NCI-H146 treated with DMSO at 0.1 percent for 48 hours (cell line): ENCODE measurements at regions not wholly inside any gene's neighbourhood (a gene's known extent, or its start where the extent isn't known, plus 50 kb on each side); places are given as distances from the start of the nearest gene placed in this dataset.

Source experiments
- DNase-seq: peaks from one replicate; lab custom pipeline; 2025; ENCODE audit not compliant: unreplicated experiment; lab: John Stamatoyannopoulos, UW

GRCh38 chr5:124399426-124399961 is 346.9 kb downstream of the ZNF608 start:
- no peak for DNase-seq

DNA sequence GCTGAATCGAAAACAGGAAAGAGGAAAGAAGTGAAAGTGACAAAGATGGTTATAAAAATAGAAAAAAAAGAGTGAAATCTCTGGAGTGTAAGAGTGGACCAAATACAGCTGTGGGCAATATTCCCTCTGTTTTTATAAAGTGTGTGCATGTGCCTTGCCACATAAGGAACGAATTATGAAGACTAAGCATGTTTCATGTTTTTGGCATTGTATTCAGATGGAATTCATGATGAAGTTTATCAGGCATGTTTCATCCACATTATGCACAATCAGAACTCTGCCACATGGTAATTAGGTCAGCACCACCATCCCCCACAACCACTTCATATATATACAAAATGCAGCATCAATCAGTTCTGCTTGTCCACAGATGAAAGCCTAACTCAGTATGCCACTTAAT is 348.0 kb downstream of the ZNF608 start:
- DNase-seq = no peak

DNA sequence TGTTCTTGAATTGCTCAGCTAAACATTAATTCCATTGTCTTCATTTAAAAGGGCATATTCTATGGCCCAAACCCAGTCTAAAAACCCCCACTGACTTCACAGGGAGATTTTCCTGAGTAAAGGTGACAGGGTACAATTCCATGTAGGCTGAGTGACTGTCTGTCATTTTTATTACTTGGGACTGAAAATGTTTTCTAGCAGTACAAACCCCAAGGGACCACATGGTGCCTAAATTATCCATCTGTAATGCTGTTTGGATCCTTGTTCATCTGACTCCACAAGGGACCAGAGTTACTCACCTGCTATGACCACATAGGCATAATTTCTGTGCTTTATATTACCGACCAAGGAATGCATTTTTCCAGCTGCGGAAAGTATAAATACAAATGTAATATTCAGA is 349.1 kb downstream of the ZNF608 start:
- no peak for DNase-seq

- DNase-seq = no peak
These were observed 350.5 kb downstream of the ZNF608 start for GRCh38 chr5:124395926-124396325.

GRCh38 chr5:124395287-124395686 is 351.2 kb downstream of the ZNF608 start:
- DNase-seq = peak; percentile 67

GRCh38 chr5:124394700-124395245 is 351.7 kb downstream of the ZNF608 start:
- DNase-seq = no peak

GRCh38 chr5:124393584-124394379 is 352.7 kb downstream of the ZNF608 start:
- no peak for DNase-seq

- DNase-seq = no peak
These were observed 362.7 kb downstream of the ZNF608 start for GRCh38 chr5:124383693-124384092.

DNA sequence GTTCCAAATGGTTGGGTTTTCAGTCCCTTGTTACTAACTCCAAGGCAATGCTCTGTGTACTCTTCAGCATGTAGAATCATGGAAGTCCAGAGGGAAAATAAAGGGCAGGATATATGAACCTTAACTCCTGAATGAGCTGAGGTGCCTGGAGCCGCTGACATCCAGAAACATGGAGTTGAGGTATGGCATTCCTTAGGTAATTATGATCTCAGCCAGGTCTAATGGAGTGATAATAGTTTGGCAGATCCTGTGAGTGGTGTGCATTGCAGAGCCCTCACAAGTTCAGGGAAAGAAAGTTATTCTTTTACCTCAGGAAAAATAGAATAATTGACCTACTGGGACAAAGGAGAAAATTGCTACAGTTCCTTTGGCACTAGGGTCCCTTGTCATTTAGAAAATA is 369.1 kb downstream of the ZNF608 start:
- DNase-seq = no peak

DNA sequence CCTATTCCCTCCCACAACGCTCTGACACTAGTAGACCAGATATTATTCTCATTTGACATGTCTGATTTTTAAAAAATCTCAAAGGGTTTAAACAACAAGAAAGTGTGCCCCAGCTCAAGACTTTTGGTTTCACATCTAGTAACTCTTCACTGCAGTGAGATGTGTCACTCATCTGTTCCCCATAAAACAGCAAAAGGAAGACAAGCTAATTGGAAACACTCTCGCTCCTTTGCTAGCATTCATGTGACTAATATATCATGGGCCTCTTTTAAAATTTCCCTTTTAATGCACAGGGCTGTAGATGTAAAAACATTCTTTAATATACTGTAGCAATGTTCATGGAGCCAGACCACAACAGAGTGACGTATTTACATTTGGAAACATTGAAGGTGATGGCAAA is 372.6 kb downstream of the ZNF608 start:
- DNase-seq = no peak

DNA sequence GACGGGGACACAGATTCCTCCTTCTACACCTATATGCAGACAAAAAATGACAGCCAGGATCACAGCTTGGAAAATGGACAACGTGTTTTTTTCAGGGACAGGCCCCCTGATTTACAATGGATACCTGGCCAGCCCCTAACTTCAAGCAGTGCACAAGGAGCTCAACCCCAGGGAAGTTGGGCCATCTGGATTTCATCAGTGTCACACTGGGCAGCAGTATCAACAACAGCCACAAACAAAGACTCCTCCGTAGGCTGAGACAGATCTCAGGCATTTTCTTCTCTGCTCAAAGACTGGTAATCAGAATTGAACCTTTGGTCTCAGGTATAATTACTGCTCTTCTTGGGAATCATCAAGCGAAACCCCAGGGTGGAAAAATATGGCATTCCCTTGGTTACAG is 374.0 kb downstream of the ZNF608 start:
- DNase-seq = no peak

GRCh38 chr5:124371111-124371706 is 375.2 kb downstream of the ZNF608 start:
- no peak for DNase-seq

GRCh38 chr5:124370601-124371000 is 375.8 kb downstream of the ZNF608 start:
- DNase-seq = no peak

DNA sequence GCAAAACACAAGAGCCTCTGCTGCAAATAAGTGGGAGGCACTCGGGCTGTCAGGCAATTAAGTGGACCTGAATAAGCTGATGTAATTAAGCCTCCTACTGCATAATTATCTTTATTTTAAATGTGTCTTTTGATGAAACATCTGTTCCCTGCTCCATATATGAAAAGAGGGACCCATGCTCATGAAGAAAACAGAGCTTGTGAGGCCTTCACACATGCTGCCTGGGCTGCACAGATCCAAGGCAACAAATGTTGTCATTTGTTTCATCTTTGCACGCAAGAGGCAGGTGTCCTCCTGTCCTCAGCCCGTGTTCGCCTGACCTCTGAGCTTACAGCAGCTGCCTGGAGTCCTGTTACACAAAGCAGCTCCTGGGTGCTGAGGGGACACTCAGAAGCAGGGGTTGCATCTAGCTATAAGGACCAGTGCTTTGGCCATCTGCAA is 381.1 kb downstream of the ZNF608 start:
- DNase-seq = peak; percentile 98

GRCh38 chr5:124355928-124356327 is 390.5 kb downstream of the ZNF608 start:
- DNase-seq = no peak

DNA sequence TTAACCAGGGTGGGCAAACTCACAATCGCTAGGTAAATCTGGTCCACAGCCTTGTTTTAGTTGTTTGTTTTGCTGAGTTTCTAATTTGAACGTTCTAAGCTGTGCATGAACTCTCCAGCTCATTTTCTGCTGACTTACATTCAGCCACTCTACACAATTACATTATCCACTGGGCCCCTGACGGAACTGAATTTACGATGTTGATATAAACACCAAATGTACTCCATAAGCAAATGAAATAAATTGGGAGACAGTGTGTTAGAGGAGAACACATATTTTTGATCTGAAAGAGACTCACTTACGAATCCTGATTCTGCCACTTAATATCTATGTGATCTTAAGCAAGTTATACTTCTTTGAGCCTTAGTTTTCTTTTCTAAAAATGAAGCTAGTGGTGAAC is 393.4 kb downstream of the ZNF608 start:
- no peak for DNase-seq

DNA sequence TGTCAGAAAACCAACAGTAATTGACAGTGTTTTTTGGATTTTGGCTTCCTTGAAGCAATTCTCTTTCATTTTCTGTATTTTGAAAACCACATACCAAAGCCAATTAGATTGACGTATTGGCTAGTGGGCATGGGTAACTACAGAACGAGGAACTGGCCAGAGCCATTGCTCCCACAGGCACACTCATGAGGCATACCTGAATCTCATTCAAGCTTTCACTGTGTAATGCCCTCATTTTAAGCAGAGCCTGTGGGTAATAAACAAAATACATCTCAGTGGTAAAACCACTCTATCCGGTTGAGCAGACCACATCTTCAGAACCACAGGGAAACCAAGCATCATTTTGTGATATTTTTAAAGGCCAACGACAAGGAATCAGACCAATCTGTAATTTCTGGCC is 394.1 kb downstream of the ZNF608 start:
- no peak for DNase-seq

GRCh38 chr5:124349931-124350330 is 396.5 kb downstream of the ZNF608 start:
- DNase-seq = no peak

GRCh38 chr5:124343451-124343867 is 403.0 kb downstream of the ZNF608 start:
- no peak for DNase-seq

DNA sequence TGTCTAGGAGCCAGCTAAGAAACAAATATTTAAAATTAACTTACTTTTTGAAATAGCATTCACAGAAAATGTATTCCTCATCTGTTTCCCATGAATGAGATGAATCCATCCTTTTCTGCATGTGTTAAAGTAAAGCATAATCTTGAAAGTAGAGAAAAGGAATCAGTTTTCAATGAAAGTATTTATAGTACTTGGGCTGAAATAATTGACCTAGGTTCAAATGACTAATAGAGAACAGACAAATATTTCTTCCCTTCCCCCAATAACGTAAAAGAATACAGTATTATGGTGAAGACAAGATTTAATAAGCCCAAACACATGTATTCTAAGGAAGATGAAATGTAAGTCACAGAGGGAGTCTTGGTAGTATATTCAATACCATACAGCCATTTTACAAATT is 403.5 kb downstream of the ZNF608 start:
- no peak for DNase-seq

GRCh38 chr5:124342584-124342983 is 403.9 kb downstream of the ZNF608 start:
- DNase-seq = no peak

DNA sequence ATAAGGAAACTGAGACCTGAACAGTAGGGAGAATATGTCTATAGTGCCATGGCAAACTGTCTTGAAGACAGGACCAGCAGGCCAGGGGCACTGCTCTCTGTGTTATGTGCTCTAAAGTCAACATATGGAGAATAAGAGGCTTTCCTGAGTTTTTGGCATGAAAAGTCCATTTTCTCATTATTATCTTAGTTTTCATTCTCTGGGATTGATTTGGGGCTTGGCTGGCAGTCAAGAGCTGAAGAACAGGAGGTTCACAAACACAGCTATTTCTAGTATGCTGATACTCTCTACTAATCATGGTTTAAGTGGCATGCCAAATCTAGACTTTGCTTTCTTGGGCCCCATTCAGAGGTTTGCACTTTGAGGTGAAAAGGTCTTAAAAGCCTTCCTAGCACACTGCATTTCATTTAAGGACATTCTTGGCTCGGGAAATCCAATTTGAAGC is 404.4 kb downstream of the ZNF608 start:
- no peak for DNase-seq
